NB4 (cell line): ENCODE measurements at regions not wholly inside any gene's neighbourhood (a gene's known extent, or its start where the extent isn't known, plus 50 kb on each side); places are given as distances from the start of the nearest gene placed in this dataset.
A peak's percentile ranks its signal among the peaks of the same experiment; 100 is the strongest.

Source experiments
- DNase-seq: peaks from one replicate; pipeline ENCODE4 v3.0.0; 2010; ENCODE audit warnings: low read depth
- H3K4me3 ChIP-seq: one replicate; pipeline ENCODE4 v1.5.1; 2011; ENCODE audit warnings: mild to moderate bottlenecking, low read depth, low read length, moderate library complexity
- MYC ChIP-seq: IDR thresholded peaks from 2 replicates; pipeline ENCODE4 v1.6.1; 2011; ENCODE audit warnings: low read depth, low read length
- POLR2A ChIP-seq: IDR thresholded peaks from 2 replicates; pipeline ENCODE4 v1.6.1; 2011; ENCODE audit warnings: mild to moderate bottlenecking; ENCODE audit not compliant: insufficient read length; ENCODE audit errors: extremely low read depth
- TF ChIP-seq, protein P1 (sequence below): IDR thresholded peaks from 2 replicates; pipeline ENCODE4 v1.6.1; 2011; ENCODE audit warnings: low read depth, low read length
- TF ChIP-seq, protein P2 (sequence below): IDR thresholded peaks from one replicate; pipeline ENCODE4 v1.5.1; 2012; ENCODE audit warnings: low read depth, low read length

DNA sequence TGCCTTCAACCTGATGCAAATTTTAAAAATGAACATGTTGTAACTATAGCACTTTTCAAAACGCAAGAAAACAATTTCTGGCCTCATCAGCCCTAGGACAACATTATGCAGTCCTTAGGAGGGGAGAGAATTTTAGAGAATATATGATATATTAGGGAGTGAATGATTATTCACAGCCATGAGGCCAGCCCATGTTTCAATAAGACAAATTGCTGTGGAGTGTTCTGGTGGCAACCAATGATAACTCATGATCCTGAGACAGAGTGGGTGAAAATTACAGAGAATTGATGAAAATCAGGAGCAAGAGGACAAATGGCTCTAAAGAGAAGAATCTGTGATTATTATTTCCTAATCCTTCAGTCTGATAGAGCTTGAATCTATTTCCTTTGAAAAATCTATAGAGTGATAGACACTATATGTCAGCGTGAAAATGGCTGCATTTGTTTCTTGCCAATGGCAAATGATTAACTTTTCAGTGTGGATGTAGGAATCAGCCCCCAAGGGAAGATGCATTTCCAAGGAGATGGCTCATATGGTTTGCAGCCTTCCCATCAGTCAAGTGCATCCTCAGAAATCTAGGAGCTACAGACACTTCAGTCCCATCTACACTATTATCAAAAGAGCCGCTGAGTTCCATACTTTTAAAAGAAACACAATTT, 761.0 kb upstream of the ARRDC4 start:
- H3K4me3 ChIP-seq: no peak overlapping the region
- no peak for DNase-seq
- TF ChIP-seq MYC (no peak), POLR2A (no peak)
- TF ChIP-seq, protein P1, sequence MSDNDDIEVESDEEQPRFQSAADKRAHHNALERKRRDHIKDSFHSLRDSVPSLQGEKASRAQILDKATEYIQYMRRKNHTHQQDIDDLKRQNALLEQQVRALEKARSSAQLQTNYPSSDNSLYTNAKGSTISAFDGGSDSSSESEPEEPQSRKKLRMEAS: no peak
- TF ChIP-seq, protein P2, sequence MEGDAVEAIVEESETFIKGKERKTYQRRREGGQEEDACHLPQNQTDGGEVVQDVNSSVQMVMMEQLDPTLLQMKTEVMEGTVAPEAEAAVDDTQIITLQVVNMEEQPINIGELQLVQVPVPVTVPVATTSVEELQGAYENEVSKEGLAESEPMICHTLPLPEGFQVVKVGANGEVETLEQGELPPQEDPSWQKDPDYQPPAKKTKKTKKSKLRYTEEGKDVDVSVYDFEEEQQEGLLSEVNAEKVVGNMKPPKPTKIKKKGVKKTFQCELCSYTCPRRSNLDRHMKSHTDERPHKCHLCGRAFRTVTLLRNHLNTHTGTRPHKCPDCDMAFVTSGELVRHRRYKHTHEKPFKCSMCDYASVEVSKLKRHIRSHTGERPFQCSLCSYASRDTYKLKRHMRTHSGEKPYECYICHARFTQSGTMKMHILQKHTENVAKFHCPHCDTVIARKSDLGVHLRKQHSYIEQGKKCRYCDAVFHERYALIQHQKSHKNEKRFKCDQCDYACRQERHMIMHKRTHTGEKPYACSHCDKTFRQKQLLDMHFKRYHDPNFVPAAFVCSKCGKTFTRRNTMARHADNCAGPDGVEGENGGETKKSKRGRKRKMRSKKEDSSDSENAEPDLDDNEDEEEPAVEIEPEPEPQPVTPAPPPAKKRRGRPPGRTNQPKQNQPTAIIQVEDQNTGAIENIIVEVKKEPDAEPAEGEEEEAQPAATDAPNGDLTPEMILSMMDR: no peak

DNA sequence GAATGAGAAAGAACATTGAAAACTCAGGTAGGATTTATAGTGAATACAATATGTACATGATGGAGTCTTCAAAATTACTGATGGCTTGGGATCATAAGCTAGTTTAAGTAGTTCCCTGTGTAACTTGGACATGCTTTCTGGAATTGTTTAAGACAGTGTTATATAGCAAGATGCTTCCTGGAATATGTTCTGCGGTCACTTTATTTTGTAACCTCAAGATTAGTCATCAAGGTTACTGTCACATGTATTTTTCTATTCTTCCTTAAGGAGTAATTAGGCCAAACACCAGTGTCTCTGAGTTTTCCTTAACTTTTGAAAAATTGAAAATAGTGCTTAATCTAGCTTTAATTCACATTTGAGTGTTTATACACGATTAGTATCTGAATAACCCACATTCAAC, 760.3 kb upstream of the ARRDC4 start:
- no peak overlapping the region for H3K4me3 ChIP-seq
- TF ChIP-seq, protein P1: no peak
- no peak for TF ChIP-seq POLR2A
- no peak for TF ChIP-seq MYC
- TF ChIP-seq, protein P2: no peak
- DNase-seq: peak; percentile 28

DNA sequence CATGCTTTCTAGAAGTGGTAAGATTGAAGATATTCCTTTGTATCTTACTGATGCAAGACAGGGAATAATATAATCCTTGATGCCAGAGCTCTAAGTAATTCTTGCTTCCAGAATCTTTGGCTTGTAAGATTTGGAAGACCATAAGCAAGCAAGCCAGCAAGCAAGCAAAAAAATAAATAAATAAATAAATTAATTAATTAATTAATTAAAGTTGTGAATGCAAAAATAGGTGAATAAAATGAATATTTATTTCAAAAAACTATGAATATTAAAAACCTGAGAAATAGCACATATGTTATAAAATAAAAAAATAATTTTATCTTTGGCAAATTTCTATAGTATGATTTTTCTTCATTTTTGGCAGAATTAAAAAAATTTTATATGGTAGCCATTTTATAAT, 750.2 kb upstream of the ARRDC4 start:
- no peak for TF ChIP-seq POLR2A
- TF ChIP-seq, protein P1: no peak
- TF ChIP-seq, protein P2: no peak
- H3K4me3 ChIP-seq: no peak overlapping the region
- no peak for DNase-seq

DNA sequence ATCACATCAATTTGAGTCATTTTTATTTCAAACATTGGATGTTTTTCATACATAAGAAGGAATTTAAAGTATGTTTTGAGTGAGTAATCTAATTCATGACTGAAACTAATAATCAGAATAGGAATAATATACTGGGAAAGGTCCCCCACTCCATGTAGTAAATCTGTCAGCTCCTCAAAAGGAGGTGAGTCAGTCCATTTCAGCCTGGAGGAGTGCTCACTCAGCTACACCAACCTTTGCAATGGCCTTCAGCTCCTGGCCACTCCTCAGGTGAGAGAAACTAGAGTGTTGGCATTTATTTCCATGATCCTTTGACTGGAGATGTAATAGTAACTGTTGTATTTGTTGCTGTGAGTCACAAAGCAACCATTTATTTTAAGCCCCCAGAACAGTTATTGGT, 744.9 kb upstream of the ARRDC4 start:
- H3K4me3 ChIP-seq: no peak overlapping the region
- DNase-seq: no peak
- TF ChIP-seq, protein P2: no peak
- no peak for TF ChIP-seq POLR2A
- TF ChIP-seq, protein P1: no peak
- no peak for TF ChIP-seq MYC

DNA sequence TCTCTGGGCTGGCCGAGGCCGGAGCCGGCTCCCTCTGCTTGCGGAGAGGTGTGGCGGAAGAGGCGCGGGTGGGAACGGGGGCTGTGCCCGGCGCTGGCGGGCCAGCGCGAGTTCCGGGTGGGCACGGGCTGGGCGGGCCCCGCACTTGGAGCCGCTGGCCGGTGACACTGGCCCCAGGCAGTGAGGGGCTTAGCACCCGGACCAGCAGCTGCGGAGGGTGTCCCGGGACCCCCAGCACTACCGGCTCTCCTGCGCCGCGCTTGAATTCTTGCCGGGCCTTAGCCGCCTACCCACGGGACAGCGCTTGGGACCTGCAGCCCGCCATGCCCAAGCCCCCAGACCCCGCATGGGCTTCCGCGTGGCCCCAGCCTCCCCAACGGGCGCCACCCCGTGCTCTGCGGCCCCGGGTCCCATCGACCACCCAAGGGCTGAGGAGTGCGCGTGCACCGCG, 736.3 kb upstream of the ARRDC4 start:
- no peak for DNase-seq
- TF ChIP-seq, protein P2: no peak
- TF ChIP-seq MYC: no peak
- TF ChIP-seq, protein P1: no peak
- no peak for TF ChIP-seq POLR2A

More for the DNA sequence above, 736.3 kb upstream of the ARRDC4 start:
- no peak overlapping the region for H3K4me3 ChIP-seq
